ENCODE measurements at regions not wholly inside any gene's neighbourhood (a gene's known extent, or its start where the extent isn't known, plus 50 kb on each side); places are given as distances from the start of the nearest gene placed in this dataset.

DNA sequence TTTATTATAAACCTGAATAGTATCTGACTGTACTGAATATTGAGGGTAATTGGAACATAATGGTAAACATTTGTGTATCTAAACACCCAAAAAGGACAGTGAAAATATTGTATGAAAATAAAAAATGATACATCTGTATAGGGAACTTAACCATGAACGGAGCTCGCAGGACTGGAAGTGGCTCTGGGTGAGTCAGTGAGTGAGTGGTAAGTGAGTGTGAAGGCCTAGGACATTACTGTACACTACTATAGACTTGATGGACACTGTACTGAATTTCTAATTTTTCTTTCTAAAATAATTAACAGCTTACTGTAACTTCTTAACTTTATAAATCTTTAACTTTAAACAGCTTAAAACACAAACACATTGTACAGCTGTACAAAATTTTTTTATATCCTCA is 454.5 kb upstream of the FZD8 start:
- Mint-ChIP-seq H3K9me3 (peaks cover 8% of the 10 kb centered on the region), H3K4me3 (no peak overlapping the region), H3K4me1 (ENCODE audit: low read depth) (no peaks in the 10 kb centered on the region), H3K36me3 (ENCODE audit: low read depth) (no peaks in the 10 kb centered on the region), H3K27ac (no peak overlapping the region), H3K27me3 (no peaks in the 10 kb centered on the region)
- DNase-seq = no peak
- intact Hi-C loops (cut with micrococcal nuclease) = no loop called here
- TF ChIP-seq, protein P1, sequence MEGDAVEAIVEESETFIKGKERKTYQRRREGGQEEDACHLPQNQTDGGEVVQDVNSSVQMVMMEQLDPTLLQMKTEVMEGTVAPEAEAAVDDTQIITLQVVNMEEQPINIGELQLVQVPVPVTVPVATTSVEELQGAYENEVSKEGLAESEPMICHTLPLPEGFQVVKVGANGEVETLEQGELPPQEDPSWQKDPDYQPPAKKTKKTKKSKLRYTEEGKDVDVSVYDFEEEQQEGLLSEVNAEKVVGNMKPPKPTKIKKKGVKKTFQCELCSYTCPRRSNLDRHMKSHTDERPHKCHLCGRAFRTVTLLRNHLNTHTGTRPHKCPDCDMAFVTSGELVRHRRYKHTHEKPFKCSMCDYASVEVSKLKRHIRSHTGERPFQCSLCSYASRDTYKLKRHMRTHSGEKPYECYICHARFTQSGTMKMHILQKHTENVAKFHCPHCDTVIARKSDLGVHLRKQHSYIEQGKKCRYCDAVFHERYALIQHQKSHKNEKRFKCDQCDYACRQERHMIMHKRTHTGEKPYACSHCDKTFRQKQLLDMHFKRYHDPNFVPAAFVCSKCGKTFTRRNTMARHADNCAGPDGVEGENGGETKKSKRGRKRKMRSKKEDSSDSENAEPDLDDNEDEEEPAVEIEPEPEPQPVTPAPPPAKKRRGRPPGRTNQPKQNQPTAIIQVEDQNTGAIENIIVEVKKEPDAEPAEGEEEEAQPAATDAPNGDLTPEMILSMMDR (IDR thresholded peaks at IDR 0.05) = no peak
- ChIA-PET CTCF (no interaction called here), POLR2A (no interaction called here)
- no peak for ATAC-seq

DNA sequence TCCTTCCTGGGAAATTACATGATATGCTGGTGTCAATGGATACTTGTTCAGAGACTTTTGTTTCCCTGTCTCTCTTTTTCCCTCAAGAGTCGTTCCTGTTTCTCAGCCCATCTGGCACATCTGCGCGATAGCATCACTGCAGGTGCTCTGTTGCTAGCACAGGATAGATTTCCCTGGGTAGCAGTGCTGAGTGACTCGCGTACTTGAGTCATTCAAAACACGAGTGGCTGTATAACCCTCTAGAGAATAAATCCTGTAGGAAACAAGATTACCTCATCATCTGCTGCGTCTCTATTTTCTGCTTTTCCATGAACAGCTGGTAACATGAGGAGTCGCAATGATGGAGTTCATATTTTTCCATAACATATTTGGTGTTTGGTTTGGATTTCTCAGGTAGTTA is 452.0 kb upstream of the FZD8 start:
- no peak for DNase-seq
- ChIA-PET CTCF (no interaction called here), POLR2A (no interaction called here)
- H3K27ac Mint-ChIP-seq = no peak overlapping the region
- H3K27me3 Mint-ChIP-seq = no peaks in the 10 kb centered on the region
- H3K4me1 Mint-ChIP-seq (ENCODE audit: low read depth) = no peaks in the 10 kb centered on the region
- intact Hi-C loops (cut with micrococcal nuclease) = no loop called here
- no peak overlapping the region for H3K4me3 Mint-ChIP-seq
- no peaks in the 10 kb centered on the region for H3K36me3 Mint-ChIP-seq (ENCODE audit: low read depth)
- H3K9me3 Mint-ChIP-seq = peaks cover 4% of the 10 kb centered on the region
- ATAC-seq = no peak
- TF ChIP-seq, protein P1 (IDR thresholded peaks at IDR 0.05) = no peak

DNA sequence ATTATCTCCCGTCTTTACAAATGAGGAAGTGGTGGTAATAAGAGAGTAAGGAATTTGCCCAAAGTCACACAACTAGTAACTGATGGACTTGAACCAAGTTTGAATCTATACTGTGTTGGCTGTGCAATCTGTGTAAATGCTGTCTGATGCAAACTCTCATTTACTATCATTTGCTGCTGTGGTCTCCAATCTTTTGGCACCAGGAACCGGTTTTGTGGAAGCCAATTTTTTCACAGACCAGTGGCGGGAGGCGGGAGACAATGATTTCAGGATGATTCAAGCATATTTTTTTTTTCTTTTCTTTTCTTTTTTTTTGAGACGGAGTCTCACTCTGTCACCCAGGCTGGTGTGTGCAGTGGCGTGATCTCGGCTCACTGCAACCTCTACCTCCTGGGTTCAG is 450.0 kb upstream of the FZD8 start:
- ATAC-seq (no peak), DNase-seq (no peak)
- H3K36me3 Mint-ChIP-seq (ENCODE audit: low read depth) = no peaks in the 10 kb centered on the region
- ChIA-PET CTCF (no interaction called here), POLR2A (no interaction called here)
- no peaks in the 10 kb centered on the region for H3K4me1 Mint-ChIP-seq (ENCODE audit: low read depth)
- H3K27ac Mint-ChIP-seq = no peak overlapping the region
- H3K27me3 Mint-ChIP-seq = no peaks in the 10 kb centered on the region
- TF ChIP-seq, protein P1 (IDR thresholded peaks at IDR 0.05) = no peak
- H3K4me3 Mint-ChIP-seq = no peak overlapping the region
- peaks cover 4% of the 10 kb centered on the region for H3K9me3 Mint-ChIP-seq
- intact Hi-C loops (cut with micrococcal nuclease) = no loop called here

DNA sequence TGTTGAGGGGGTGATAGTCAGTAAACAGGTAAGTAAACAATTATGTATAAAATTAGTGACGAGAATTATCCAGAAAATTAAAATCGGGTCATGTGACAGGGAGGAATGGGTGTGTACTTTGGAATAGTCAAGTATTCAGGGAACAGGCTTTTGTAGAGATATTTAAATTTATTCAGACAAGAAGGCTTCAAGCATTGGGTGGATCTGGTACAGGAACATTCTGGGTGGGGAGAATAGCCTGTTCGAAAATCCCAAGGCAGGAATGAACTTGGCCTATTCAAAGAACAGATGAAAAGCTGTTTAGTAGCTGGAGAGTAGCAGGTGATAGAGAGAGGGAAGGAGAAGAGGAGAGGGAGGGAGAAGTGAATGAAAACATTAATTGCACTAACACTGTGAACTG is 448.9 kb upstream of the FZD8 start:
- POLR2A ChIA-PET = no interaction called here
- DNase-seq = no peak
- intact Hi-C loops (cut with micrococcal nuclease) = no loop called here
- no peaks in the 10 kb centered on the region for H3K27me3 Mint-ChIP-seq
- CTCF ChIA-PET = no interaction called here
- no peak for ATAC-seq
- no peaks in the 10 kb centered on the region for H3K4me1 Mint-ChIP-seq (ENCODE audit: low read depth)
- no peak overlapping the region for H3K4me3 Mint-ChIP-seq
- H3K27ac Mint-ChIP-seq = no peak overlapping the region
- no peaks in the 10 kb centered on the region for H3K36me3 Mint-ChIP-seq (ENCODE audit: low read depth)
- TF ChIP-seq, protein P1 (IDR thresholded peaks at IDR 0.05) = no peak
- H3K9me3 Mint-ChIP-seq = peaks cover 4% of the 10 kb centered on the region

DNA sequence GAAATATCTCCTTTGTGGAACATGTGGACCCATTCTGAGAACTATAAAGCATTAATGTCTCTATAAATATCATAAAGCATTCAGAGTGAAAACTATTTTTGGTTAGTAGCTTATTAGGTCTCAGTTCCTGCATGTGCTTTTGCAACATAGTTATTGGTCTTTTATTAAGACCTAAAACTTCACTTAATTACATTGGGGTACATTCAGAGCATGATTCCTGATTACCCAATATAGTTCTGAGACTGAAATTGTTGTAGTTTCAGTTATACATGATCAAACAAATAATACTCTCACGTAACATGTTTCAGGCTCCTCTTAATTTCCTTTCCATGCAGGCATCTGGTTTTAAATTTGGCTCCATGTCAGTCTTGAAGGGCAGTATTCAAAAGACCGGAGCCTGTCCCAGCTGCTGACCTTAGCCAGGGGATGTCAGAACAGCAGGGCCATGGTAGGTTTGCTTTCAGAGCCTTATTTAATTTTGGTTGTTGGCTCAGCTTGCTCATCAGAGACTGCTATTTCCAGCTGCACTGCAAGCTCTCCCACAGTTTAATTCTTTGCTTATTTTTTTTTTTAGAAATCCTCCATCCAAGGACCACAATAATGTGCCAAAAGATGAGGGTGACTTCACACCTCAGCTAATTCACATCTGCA is 447.8 kb upstream of the FZD8 start:
- intact Hi-C loops (cut with micrococcal nuclease) = no loop called here
- H3K36me3 Mint-ChIP-seq (ENCODE audit: low read depth) = no peaks in the 10 kb centered on the region
- ATAC-seq (no peak), DNase-seq (no peak)
- CTCF ChIA-PET = no interaction called here
- no peak overlapping the region for H3K4me3 Mint-ChIP-seq
- H3K9me3 Mint-ChIP-seq = peaks cover 4% of the 10 kb centered on the region
- no peak overlapping the region for H3K27ac Mint-ChIP-seq
- POLR2A ChIA-PET = no interaction called here
- no peaks in the 10 kb centered on the region for H3K4me1 Mint-ChIP-seq (ENCODE audit: low read depth)
- TF ChIP-seq, protein P1 (IDR thresholded peaks at IDR 0.05) = no peak
- H3K27me3 Mint-ChIP-seq = no peaks in the 10 kb centered on the region
